Brain microvascular endothelial cell (primary cell): ENCODE measurements at regions not wholly inside any gene's neighbourhood (a gene's known extent, or its start where the extent isn't known, plus 50 kb on each side); places are given as distances from the start of the nearest gene placed in this dataset.

Experiments used
- DNase-seq: peaks from one replicate; pipeline ENCODE4 v3.0.0-alpha.2; 2020
- H3K27ac ChIP-seq: fragments of 250-450 bp; sonication (Bioruptor Pico); 2 replicates; pipeline ENCODE4 v1.5.1; 2020; ENCODE audit warnings: mild to moderate bottlenecking, moderate library complexity
- H3K27me3 ChIP-seq: fragments of 250-450 bp; sonication (Bioruptor Pico); replicated peaks from 2 replicates; pipeline ENCODE4 v1.5.1; 2020; ENCODE audit warnings: mild to moderate bottlenecking
- H3K36me3 ChIP-seq: fragments of 250-450 bp; sonication (Bioruptor Pico); replicated peaks from 2 replicates; pipeline ENCODE4 v1.5.1; 2020; ENCODE audit warnings: mild to moderate bottlenecking
- H3K4me3 ChIP-seq: 2 replicates; pipeline ENCODE4 v1.5.1; 2011; ENCODE audit warnings: low read depth, mild to moderate bottlenecking, control low read depth, low read length, moderate library complexity
- CTCF ChIP-seq: IDR thresholded peaks from 2 replicates; pipeline ENCODE4 v1.5.1; 2011; ENCODE audit warnings: low read depth, mild to moderate bottlenecking, moderate library complexity, low read length, control low read depth, inconsistent platforms; ENCODE audit errors: missing control alignments
- in situ Hi-C: cut with HindIII; loops from 2 replicates; pipeline ENCODE4 v1.10.0; 2017; ENCODE audit warnings: low sequenced_read_pairs, low pct_ligation_motif_present

GRCh38 chr18:39030124-39030655 is 1464.6 kb upstream of the CELF4 start:
- no peak for DNase-seq
- in situ Hi-C loops: no loop called here
- TF ChIP-seq CTCF: no peak
- H3K27ac ChIP-seq: no peak overlapping the region
- H3K36me3 ChIP-seq: no peaks in the 10 kb centered on the region
- H3K4me3 ChIP-seq: no peak overlapping the region
- no peaks in the 10 kb centered on the region for H3K27me3 ChIP-seq

GRCh38 chr18:39025531-39025930 is 1459.9 kb upstream of the CELF4 start:
- no peak overlapping the region for H3K27ac ChIP-seq
- no peaks in the 10 kb centered on the region for H3K36me3 ChIP-seq
- no peak for TF ChIP-seq CTCF
- H3K27me3 ChIP-seq: no peaks in the 10 kb centered on the region
- no peak overlapping the region for H3K4me3 ChIP-seq
- DNase-seq: no peak
- in situ Hi-C loops: no loop called here

GRCh38 chr18:39019989-39020388 is 1454.4 kb upstream of the CELF4 start:
- H3K36me3 ChIP-seq: no peaks in the 10 kb centered on the region
- in situ Hi-C loops: no loop called here
- no peak for DNase-seq
- H3K4me3 ChIP-seq: no peak overlapping the region
- no peak overlapping the region for H3K27ac ChIP-seq
- no peaks in the 10 kb centered on the region for H3K27me3 ChIP-seq
- TF ChIP-seq CTCF: no peak

GRCh38 chr18:39007031-39007902 is 1441.7 kb upstream of the CELF4 start:
- in situ Hi-C loops: no loop called here

GRCh38 chr18:38996056-38996455 is 1430.5 kb upstream of the CELF4 start:
- in situ Hi-C loops: no loop called here
- TF ChIP-seq CTCF: no peak
- DNase-seq: no peak
- H3K36me3 ChIP-seq: no peaks in the 10 kb centered on the region
- no peak overlapping the region for H3K27ac ChIP-seq
- no peak overlapping the region for H3K4me3 ChIP-seq
- H3K27me3 ChIP-seq: no peaks in the 10 kb centered on the region

More at GRCh38 chr18:39007031-39007902, 1441.7 kb upstream of the CELF4 start:
- DNase-seq: no peak
- no peak overlapping the region for H3K4me3 ChIP-seq
- H3K36me3 ChIP-seq: no peaks in the 10 kb centered on the region
- H3K27me3 ChIP-seq: no peaks in the 10 kb centered on the region
- H3K27ac ChIP-seq: no peak overlapping the region
- no peak for TF ChIP-seq CTCF
